ENCODE measurements at regions not wholly inside any gene's neighbourhood (a gene's known extent, or its start where the extent isn't known, plus 50 kb on each side); places are given as distances from the start of the nearest gene placed in this dataset.
"Not testable (repeated sequence)": the region's sequence is repeated elsewhere in the genome, so short reads cannot be mapped to it uniquely, and the experiment has no call there.

GRCh38 chr10:34899161-34899560 is 84.1 kb upstream of the PARD3 start:
- Mint-ChIP-seq H3K27ac (no peak overlapping the region), H3K36me3 (ENCODE audit: insufficient read depth) (no peaks in the 10 kb centered on the region), H3K4me1 (ENCODE audit: low read depth) (no peaks in the 10 kb centered on the region), H3K4me3 (ENCODE audit: low read depth) (no peak overlapping the region), H3K9me3 (ENCODE audit: low read depth) (no peaks in the 10 kb centered on the region), H3K27me3 (no peaks in the 10 kb centered on the region)
- DNase-seq (ENCODE audit: low spot score, unreplicated experiment), result no peak
- TF ChIP-seq CTCF (IDR thresholded peaks at IDR 0.05; ENCODE audit: unreplicated experiment), result no peak

GRCh38 chr10:34895977-34896376 is 80.9 kb upstream of the PARD3 start:
- no peaks in the 10 kb centered on the region for H3K9me3 Mint-ChIP-seq (ENCODE audit: low read depth)
- no peak overlapping the region for H3K4me3 Mint-ChIP-seq (ENCODE audit: low read depth)
- no peak overlapping the region for H3K27ac Mint-ChIP-seq
- TF ChIP-seq CTCF (IDR thresholded peaks at IDR 0.05; ENCODE audit: unreplicated experiment), result no peak
- DNase-seq (ENCODE audit: low spot score, unreplicated experiment), result no peak
- H3K27me3 Mint-ChIP-seq, result no peaks in the 10 kb centered on the region
- H3K4me1 Mint-ChIP-seq (ENCODE audit: low read depth), result no peaks in the 10 kb centered on the region
- H3K36me3 Mint-ChIP-seq (ENCODE audit: insufficient read depth), result no peaks in the 10 kb centered on the region

- DNase-seq (ENCODE audit: low spot score, unreplicated experiment); H3K4me3 Mint-ChIP-seq (ENCODE audit: low read depth); H3K27me3 Mint-ChIP-seq; H3K27ac Mint-ChIP-seq; H3K9me3 Mint-ChIP-seq (ENCODE audit: low read depth); H3K36me3 Mint-ChIP-seq (ENCODE audit: insufficient read depth); H3K4me1 Mint-ChIP-seq (ENCODE audit: low read depth): not testable (repeated sequence)
These were observed 80.0 kb upstream of the PARD3 start for GRCh38 chr10:34895046-34895445.

- not testable (repeated sequence) for H3K4me1 Mint-ChIP-seq (ENCODE audit: low read depth); H3K27ac Mint-ChIP-seq; H3K36me3 Mint-ChIP-seq (ENCODE audit: insufficient read depth); H3K27me3 Mint-ChIP-seq; DNase-seq (ENCODE audit: low spot score, unreplicated experiment); H3K4me3 Mint-ChIP-seq (ENCODE audit: low read depth); H3K9me3 Mint-ChIP-seq (ENCODE audit: low read depth)
These were observed 77.4 kb upstream of the PARD3 start for GRCh38 chr10:34892521-34892920.

GRCh38 chr10:34890939-34891338 is 75.8 kb upstream of the PARD3 start:
- Mint-ChIP-seq H3K27me3 (peaks cover 4% of the 10 kb centered on the region), H3K4me3 (ENCODE audit: low read depth) (no peak overlapping the region), H3K27ac (no peak overlapping the region), H3K4me1 (ENCODE audit: low read depth) (no peaks in the 10 kb centered on the region), H3K36me3 (ENCODE audit: insufficient read depth) (no peaks in the 10 kb centered on the region), H3K9me3 (ENCODE audit: low read depth) (no peaks in the 10 kb centered on the region)
- no peak for TF ChIP-seq CTCF (IDR thresholded peaks at IDR 0.05; ENCODE audit: unreplicated experiment)
- DNase-seq (ENCODE audit: low spot score, unreplicated experiment), result no peak

- Mint-ChIP-seq H3K4me3 (ENCODE audit: low read depth) (no peak overlapping the region), H3K27me3 (peaks cover 5% of the 10 kb centered on the region), H3K27ac (no peak overlapping the region), H3K36me3 (ENCODE audit: insufficient read depth) (no peaks in the 10 kb centered on the region), H3K4me1 (ENCODE audit: low read depth) (no peaks in the 10 kb centered on the region), H3K9me3 (ENCODE audit: low read depth) (no peaks in the 10 kb centered on the region)
- DNase-seq (ENCODE audit: low spot score, unreplicated experiment), result no peak
- no peak for TF ChIP-seq CTCF (IDR thresholded peaks at IDR 0.05; ENCODE audit: unreplicated experiment)
These were observed 74.1 kb upstream of the PARD3 start for GRCh38 chr10:34889004-34889869.
